GM12878 (cell line): ENCODE measurements at regions not wholly inside any gene's neighbourhood (a gene's known extent, or its start where the extent isn't known, plus 50 kb on each side); places are given as distances from the start of the nearest gene placed in this dataset.

Experiments used
- ATAC-seq: fragments of 200-7000 bp; cut with Tn5 transposase; 3 replicates; pipeline ENCODE4 v1.9.1; 2020; ENCODE audit warnings: mild to moderate bottlenecking, moderate library complexity
- BruUV-seq: library from RNA; stranded (reverse); fragments of 400-500 nt; replicated peaks from 2 replicates; lab custom pipeline; 2021; lab: Mats Ljungman, UMichigan
- CTCF ChIA-PET: fragments of 300-600 bp; sonication (Branson Sonifier 250); formaldehyde crosslinking; extraction: SDS; loops from one replicate; lab custom pipeline; 2021; ENCODE audit warnings: inconsistent platforms; lab: Yijun Ruan, JAX
- POLR2A ChIA-PET: fragments of 350-600 bp; formaldehyde crosslinking; extraction: SDS; loops from one replicate; lab custom pipeline; 2021; ENCODE audit warnings: inconsistent platforms; lab: Charles Lee
- RAD21 ChIA-PET: fragments of 300-600 bp; sonication (Branson Sonifier 250); formaldehyde crosslinking; loops from one replicate; lab custom pipeline; 2023; ENCODE audit warnings: antibody characterized with exemption; ENCODE audit not compliant: unreplicated experiment; lab: Charles Lee
- SMC1A ChIA-PET: fragments of 300-600 bp; sonication (Branson Sonifier 250); formaldehyde crosslinking; loops from one replicate; lab custom pipeline; 2023; ENCODE audit not compliant: unreplicated experiment, uncharacterized antibody; lab: Charles Lee
- DNase-seq: peaks from one replicate; pipeline ENCODE4 v3.0.0-alpha.2; 2011; ENCODE audit warnings: low read depth, low spot score
- FAIRE-seq: peaks from 3 replicates; lab custom pipeline; 2011; peaks lifted over from hg19 to GRCh38; lab: Jason Lieb, UNC
- H2AFZ ChIP-seq: 2 replicates; pipeline ENCODE4 v1.6.0; 2011; ENCODE audit warnings: low read depth, low read length, control low read depth; ENCODE audit not compliant: control insufficient read depth
- H3K27ac ChIP-seq: 2 replicates; pipeline ENCODE4 v1.5.1; 2011; ENCODE audit warnings: control low read depth; ENCODE audit not compliant: control insufficient read depth, insufficient read depth
- H3K27me3 ChIP-seq, 2 experiments: replicated peaks in 1 of 2; 2 replicates each; pipeline versions ENCODE4 v1.6.0 to v1.6.1; 2011; ENCODE audit warnings: low read length in 1 of 2; ENCODE audit not compliant: control insufficient read depth in 2 of 2, insufficient read depth in 2 of 2
- H3K36me3 ChIP-seq, 2 experiments: 2 replicates each; pipeline ENCODE4 v1.5.1; 2011; ENCODE audit warnings: low read length in 1 of 2; ENCODE audit not compliant: control insufficient read depth in 2 of 2, insufficient read depth in 2 of 2
- H3K4me1 ChIP-seq: 2 replicates; pipeline ENCODE4 v1.6.1; 2011; ENCODE audit warnings: mild to moderate bottlenecking, low read length, moderate library complexity, mixed read lengths; ENCODE audit not compliant: control insufficient read depth, insufficient read depth
- H3K4me2 ChIP-seq: 2 replicates; pipeline ENCODE4 v1.6.0; 2011; ENCODE audit warnings: control low read depth; ENCODE audit not compliant: control insufficient read depth, insufficient read depth
- H3K4me3 ChIP-seq: fragments of 200-600 bp; sonication (generic); 2 replicates; pipeline ENCODE4 v1.5.1; 2016
- H3K79me2 ChIP-seq: 2 replicates; pipeline ENCODE4 v1.6.0; 2011; ENCODE audit warnings: low read length; ENCODE audit not compliant: control insufficient read depth, insufficient read depth
- H3K9ac ChIP-seq: 2 replicates; pipeline ENCODE4 v1.8.0; 2011; ENCODE audit warnings: low read length, control low read depth, mixed read lengths; ENCODE audit not compliant: control insufficient read depth, insufficient read depth
- H3K9me3 ChIP-seq: replicated peaks from 3 replicates; pipeline ENCODE4 v1.5.1; 2011; ENCODE audit warnings: mild to moderate bottlenecking, low read length; ENCODE audit not compliant: control insufficient read depth, insufficient read depth
- H4K20me1 ChIP-seq: 2 replicates; pipeline ENCODE4 v1.6.0; 2011; ENCODE audit not compliant: control insufficient read depth, insufficient read depth
- BACH1 ChIP-seq: fragments of 450-650 bp; IDR thresholded peaks from 2 replicates; pipeline ENCODE4 v1.6.1; 2017; ENCODE audit warnings: mild to moderate bottlenecking, borderline replicate concordance
- CTCF ChIP-seq, 3 experiments: IDR thresholded peaks in 2 of 3; conservative IDR thresholded peaks in 1 of 3; 2 replicates each; pipeline ENCODE4 v1.5.1; 2011; ENCODE audit warnings: low read depth in 3 of 3, low read length in 3 of 3, mild to moderate bottlenecking in 3 of 3, control low read depth in 2 of 3, moderate library complexity in 2 of 3, inconsistent platforms in 1 of 3, mixed read lengths in 1 of 3; ENCODE audit not compliant: control insufficient read depth in 2 of 3, insufficient read depth in 1 of 3; ENCODE audit errors: extremely low read depth in 1 of 3
- GABPA ChIP-seq: IDR thresholded peaks from 2 replicates; pipeline ENCODE4 v1.6.1; 2014; ENCODE audit warnings: antibody characterized with exemption, low read depth, mild to moderate bottlenecking, inconsistent platforms
- HCFC1 ChIP-seq: fragments of 150-350 bp; IDR thresholded peaks from 2 replicates; pipeline ENCODE4 v1.6.1; 2014; ENCODE audit warnings: low read length
- HDGF ChIP-seq: fragments of 450-650 bp; IDR thresholded peaks from 2 replicates; pipeline ENCODE4 v1.6.1; 2016; ENCODE audit warnings: antibody characterized with exemption
- IKZF1 ChIP-seq: fragments of 450-650 bp; conservative IDR thresholded peaks from 2 replicates; pipeline ENCODE4 v1.6.1; 2017; ENCODE audit warnings: antibody characterized with exemption, mild to moderate bottlenecking
- PML ChIP-seq: IDR thresholded peaks from 2 replicates; pipeline ENCODE4 v1.6.1; 2012; ENCODE audit warnings: low read length, inconsistent platforms
- RAD21 ChIP-seq: IDR thresholded peaks from 2 replicates; pipeline ENCODE4 v1.6.1; 2011; ENCODE audit warnings: mild to moderate bottlenecking, low read depth, low read length, moderate library complexity; ENCODE audit not compliant: insufficient read depth
- SUPT20H ChIP-seq: IDR thresholded peaks from 2 replicates; pipeline ENCODE4 v1.6.1; 2011; ENCODE audit warnings: low read depth, mild to moderate bottlenecking, low read length, moderate library complexity, borderline replicate concordance; ENCODE audit not compliant: control insufficient read depth
- YBX1 ChIP-seq: fragments of 450-650 bp; IDR thresholded peaks from 2 replicates; pipeline ENCODE4 v1.6.1; 2016; ENCODE audit warnings: antibody characterized with exemption
- ZNF217 ChIP-seq: fragments of 450-650 bp; IDR thresholded peaks from 2 replicates; pipeline ENCODE4 v1.6.1; 2017; ENCODE audit warnings: antibody characterized with exemption, mild to moderate bottlenecking
- WGBS: methylation state at CpG from one replicate; pipeline ENCODE4 v1.1.6; 2016; ENCODE audit warnings: low lambda C conversion rate; ENCODE audit not compliant: insufficient replicate concordance, insufficient coverage; ENCODE audit errors: missing lambda C conversion rate; 5-methylcytosine and 5-hydroxymethylcytosine counted together
- in situ Hi-C: fragments of 300-500 bp; cut with MboI; formaldehyde crosslinking; loops from 9 replicates; pipeline ENCODE4 v1.14.3; 2018; ENCODE audit warnings: mixed read lengths
- intact Hi-C: fragments of 100-400 bp; cut with micrococcal nuclease; formaldehyde crosslinking; loops from one replicate; pipeline ENCODE4 v1.14.2; 2022; ENCODE audit not compliant: unreplicated experiment

- ChIA-PET POLR2A (no interaction called here), SMC1A (interaction anchor here (0.9 kb wide), 1 partner anchor 10 kb away, joined by 3 read pairs; no protein-coding TSS in a partner anchor), RAD21 (no interaction called here), CTCF (no interaction called here)
- Histone ChIP-seq H3K4me1 (no peaks in the 10 kb centered on the region), H3K79me2 (no peaks in the 10 kb centered on the region), H4K20me1 (no peaks in the 10 kb centered on the region), H3K36me3 (no peaks in the 10 kb centered on the region), H3K4me3 (no peak overlapping the region), H3K27me3 (no peaks in the 10 kb centered on the region), H2AFZ (no peak overlapping the region), H3K9ac (no peak overlapping the region), H3K4me2 (no peak overlapping the region), H3K9me3 (no peaks in the 10 kb centered on the region), H3K27ac (no peak overlapping the region)
- ATAC-seq (no peak), FAIRE-seq (no peak), DNase-seq (no peak)
- in situ Hi-C loops (no loop called here), intact Hi-C loops (no loop called here)
- TF ChIP-seq SUPT20H (no peak), GABPA (no peak), HDGF (no peak), IKZF1 (no peak), PML (no peak), ZNF217 (no peak), HCFC1 (no peak), CTCF (IDR thresholded peaks at IDR 0.05 in 2 of 3, conservative IDR thresholded peaks at IDR 0.05 in 1 of 3; ENCODE audit: control insufficient read depth in 2 of 3, extremely low read depth in 1 of 3, insufficient read depth in 1 of 3, low read depth in 3 of 3, low read length in 3 of 3) (no peak), YBX1 (no peak), RAD21 (no peak), BACH1 (no peak)
- BruUV-seq: no TSS peak
- 34% methylated on average over 4 of the region's 4 CpGs for WGBS
These were observed 967.2 kb downstream of the IGSF11 start for GRCh38 chr3:118067439-118067838.
